Bone marrow (tissue), 2 donors: ENCODE measurements at regions not wholly inside any gene's neighbourhood (a gene's known extent, or its start where the extent isn't known, plus 50 kb on each side); places are given as distances from the start of the nearest gene placed in this dataset.

Experiments used
- DNase-seq, 2 donors: peaks; one replicate each; lab custom pipeline; 2025; lab: John Stamatoyannopoulos, UW

DNA sequence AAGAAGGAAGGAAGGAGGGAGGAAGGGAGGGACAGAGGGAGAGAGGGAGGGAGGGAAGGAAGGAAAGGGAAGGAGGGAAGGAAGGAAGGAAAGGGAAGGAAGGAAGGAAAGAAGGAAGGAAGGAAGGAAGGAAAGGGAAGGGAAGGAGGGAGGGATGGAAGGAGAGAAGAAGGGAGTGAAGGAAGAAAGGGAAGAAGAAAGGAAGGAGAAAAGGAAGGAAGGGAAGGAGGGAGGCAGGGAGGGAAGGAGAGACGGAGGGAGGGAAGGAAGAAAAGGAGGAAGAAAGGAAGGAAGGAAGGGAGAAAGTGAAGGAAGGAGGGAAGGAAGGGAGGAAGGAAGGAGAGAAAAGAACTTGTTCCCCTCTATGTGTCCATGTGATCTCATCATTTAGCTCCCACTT is 465.0 kb downstream of the KCTD8 start:
- no peak for DNase-seq

DNA sequence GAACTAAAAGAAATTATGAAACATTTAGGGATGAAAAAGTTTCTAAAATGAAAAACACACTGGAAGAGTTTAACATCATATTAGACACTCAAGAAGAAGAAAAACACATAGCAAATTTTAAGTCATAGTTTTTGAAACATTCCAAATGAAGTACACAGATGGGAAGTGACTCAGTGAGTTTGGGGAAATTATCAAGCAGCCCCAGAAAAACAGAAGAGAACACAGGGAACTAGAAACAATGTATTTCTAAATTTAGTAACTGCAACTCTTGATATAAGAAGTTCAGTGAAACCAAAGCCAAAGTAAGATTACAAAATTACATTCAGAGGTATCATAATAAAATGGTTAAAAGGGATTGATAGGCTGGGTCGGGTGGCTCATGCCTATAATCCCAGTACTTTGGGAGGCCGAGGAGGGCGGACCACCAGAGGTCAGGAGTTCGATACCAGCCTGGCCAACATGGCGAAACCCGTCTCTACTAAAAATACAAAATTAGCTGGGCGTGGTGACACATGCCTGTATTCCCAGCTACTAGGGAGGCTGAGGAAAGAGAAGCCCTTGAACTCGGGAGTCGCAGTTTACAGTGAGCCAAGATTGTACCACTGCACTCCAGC is 461.2 kb downstream of the KCTD8 start:
- DNase-seq: no peak

DNA sequence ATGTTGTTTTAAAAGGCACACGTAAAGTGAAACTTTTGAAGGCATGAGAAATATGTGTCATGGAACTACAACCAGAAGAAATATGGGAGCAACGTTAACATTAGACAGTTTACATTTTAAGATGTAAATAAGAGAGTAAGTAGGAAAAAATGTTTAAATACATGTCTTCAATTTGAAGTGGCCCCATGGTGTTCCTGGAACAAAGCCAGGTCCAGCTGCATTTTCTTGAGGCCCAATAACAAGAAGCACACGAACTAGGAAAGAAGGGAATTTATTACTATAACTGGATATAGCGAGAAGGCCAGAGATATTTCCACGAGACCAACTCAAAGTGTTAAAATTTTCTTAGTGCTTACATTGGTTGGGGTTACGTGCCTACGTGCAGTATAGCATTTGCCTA is 458.1 kb downstream of the KCTD8 start:
- no peak for DNase-seq

DNA sequence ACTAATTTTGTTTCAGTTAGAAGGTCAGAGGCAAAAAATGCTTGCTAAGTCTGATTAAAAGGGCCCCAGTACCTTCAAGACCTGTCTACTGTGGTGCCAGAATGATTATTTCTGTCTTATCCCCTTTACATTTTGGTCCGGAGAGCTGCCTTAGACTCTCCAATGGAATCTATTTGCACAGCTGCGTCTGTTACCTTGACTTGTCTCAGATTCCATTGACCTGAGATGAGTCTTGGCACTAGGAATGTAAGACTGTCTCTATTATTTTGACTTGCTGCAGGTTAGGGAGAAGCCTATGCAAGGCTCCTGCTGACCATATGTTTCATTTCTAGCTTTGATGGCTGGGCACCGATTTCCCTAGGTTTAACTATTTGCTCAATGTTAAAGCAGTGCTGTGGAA is 457.6 kb downstream of the KCTD8 start:
- DNase-seq: no peak

DNA sequence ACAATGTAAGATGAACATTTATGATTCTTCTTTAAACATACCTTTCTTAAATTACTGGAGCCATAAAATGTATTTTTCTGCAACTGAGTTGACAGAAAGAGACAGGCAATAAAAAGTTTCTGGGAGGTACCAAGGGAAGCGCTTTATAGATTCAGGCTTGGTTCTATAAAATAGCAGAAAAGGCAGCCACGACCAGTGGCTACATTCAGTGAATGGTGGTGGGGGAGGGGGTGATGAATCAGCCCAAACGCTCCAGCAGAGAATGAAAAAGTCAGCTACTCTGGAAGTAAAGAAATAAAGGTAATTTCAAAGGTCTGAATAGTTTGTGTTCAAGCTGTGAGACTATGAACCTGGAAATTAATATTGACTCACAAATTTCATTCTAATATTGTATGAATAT is 456.1 kb downstream of the KCTD8 start:
- DNase-seq: no peak

DNA sequence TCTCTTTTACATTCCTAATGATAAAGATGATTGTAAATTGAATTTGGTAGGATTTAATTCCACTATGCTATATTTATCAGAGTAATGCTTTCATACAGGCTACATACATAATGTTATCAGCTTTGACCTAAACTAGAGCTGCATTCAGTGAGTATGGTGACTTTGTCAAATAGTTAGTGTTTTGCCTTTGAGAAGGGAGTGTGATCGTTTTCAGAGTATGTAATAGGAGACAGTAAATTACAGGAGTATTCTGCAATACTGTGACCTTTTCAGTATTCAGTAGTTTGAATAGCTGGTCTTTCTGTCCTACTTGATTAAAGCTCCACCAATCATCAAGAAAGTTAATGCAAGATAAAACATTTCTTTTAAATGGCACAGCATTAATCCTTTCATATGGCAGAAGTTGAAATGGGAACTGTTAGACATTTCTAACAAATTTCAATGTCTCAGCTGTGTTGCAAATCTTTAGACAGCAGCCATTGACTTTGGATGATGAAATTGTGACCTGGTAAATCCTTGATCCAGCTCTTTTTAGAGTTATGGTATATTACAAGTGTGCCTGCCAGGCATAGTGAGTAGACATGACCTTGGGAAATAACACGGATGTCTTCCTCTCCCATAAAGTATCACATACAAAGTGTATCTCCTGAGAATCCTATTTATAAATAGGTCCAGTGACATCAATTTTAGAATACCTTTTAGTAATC is 455.3 kb downstream of the KCTD8 start:
- no peak for DNase-seq

DNA sequence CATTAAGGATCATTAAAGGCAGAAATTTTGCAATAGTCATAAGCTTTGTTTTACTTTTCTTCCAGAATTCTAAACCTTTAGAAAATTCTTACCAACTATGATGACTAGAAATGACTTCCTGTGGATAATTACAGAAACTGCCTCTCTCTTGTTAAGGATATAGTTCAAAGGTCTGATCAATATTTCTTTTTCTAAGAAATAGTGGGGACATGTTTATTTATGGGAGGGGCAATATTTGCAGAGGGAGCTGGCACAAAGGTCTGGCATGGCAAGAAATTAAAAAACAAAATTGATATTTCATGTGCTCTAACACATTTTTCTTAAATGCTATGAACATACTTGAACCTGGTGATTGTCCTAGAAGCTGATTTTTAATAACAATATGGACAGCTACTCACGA is 448.9 kb downstream of the KCTD8 start:
- no peak for DNase-seq

DNA sequence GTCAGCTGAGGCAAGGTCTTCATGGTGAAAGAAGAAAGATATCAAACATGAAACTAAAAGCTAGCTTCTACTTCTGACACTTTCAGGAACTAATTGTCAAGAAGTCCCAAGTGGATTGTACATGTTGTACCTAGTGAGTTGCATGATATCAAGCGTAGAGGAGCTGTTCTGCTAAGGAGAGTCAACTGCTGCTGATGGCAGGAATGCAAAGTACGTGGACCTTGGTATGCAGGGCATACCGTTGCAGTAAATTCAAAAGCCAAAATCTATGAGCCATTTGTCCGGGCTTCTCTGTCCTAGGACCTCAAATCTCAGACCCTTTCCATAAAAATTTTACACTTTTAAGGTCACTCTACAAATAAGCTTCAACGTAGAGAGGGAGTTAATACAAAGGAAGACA is 446.2 kb downstream of the KCTD8 start:
- DNase-seq: no peak

DNA sequence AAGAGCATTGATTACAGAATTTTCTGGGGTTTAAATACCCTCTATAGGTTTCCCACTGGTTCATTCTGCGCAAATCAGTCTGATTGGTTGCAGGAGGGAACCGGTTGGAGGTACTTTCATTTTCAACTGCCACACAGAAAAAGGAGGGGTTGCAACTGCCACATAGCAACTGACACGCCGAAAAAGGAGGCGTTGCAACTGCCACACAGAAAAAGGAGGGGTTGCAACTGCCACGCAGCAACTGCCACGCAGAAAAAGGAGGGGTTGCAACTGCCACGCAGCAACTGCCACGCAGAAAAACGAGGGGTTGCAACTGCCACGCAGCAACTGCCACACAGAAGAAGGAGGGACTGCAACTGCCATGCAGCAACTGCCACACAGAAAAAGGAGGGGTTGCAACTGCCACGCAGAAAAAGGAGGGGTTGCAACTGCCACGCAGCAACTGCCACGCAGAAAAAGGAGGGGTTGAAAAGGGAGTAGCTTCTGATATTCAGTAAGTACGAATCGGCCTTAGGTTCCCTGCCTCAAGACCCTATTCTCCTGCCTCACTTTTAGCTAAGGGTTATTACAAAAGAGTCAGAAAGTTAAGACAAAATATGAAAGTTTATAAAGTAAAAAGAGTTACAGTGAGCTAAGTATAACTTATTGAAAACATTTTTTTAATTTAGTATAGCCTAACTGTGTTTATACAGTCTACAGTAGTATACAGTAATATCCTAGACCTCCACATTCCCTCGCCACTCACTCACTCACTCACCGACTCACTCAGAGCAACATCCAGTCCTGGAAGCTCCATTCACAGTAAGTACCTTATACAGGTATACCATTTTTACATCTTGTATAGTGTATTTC is 431.8 kb downstream of the KCTD8 start:
- no peak for DNase-seq

DNA sequence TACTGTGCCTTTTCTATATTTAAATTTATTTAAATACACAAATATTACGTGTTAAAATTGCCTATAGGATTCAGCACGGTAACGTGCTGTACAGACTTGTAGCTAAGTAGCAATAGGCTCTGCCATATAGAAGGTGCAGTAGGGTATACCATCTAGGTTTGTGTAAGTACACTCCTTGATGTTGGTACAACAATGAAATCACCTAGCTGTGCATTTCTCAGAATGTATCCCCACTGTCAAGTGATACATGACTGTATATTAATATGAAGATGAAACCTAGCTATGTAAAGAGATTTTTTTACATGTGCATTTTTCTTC is 431.2 kb downstream of the KCTD8 start:
- DNase-seq: no peak

DNA sequence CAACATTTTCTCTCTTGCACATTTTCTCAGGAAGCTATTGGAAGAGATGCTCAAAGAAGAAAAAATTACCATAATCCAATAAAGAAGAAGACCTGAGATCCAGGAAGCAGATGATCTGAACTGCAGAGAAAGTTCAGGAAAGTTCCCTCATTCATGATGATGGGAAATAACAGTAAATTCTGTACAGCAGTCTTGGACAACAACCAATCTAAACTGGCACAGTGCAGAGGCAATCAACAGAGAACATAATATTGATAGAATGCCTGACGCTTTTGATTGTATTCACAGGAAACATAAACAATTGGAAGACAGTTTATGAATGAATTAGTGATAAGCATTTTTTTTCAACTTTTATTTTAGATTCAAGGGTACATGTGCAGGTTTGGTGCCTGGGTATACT is 428.9 kb downstream of the KCTD8 start:
- DNase-seq: no peak

DNA sequence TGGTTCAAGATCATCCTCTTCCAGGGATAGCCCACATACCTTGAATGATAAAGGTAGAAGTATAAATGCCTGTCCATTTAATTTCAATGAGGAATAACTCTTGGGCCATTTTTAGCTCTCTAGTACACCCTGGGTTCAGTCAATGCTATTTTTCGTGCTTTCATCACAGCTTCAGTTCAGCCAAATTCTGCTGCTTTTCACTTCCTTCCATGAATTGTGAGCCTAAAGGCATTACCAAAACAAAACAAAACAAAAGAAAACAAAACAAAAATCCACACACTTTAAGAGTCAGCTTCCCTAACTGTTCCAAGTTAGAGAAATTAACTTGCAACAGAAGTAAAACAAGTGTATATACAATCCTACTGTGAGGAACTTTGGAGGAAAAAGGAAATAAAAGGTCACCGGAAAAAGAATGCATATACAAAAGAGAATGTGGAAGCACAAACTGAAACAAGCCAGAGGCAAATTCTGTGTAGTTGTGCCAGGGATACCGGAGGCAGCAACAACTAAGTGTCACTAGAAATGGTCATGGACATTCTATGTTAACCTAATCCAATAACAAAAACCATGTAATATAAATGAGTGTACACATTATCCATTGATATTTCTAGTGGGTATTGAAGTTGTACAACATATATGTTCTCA is 423.1 kb downstream of the KCTD8 start:
- no peak for DNase-seq

DNA sequence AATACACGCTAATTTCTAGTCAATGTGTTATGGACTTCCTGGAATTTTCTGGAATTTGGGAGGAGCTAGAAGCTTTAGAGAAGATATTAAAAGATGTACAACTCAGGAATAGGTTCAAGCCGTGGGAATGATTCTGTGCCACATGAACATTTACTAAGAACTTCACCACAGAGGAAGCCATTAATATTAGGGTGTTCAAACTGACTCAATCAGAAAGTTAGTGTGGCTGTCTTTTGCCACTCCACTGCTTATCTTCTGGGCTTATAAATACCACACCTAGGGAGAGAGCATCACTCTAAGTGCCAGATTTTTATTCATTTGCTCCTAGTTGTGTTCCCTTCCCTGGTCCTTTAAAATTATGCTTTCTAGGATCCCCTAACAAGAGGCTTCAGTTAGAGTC is 409.8 kb downstream of the KCTD8 start:
- no peak for DNase-seq

DNA sequence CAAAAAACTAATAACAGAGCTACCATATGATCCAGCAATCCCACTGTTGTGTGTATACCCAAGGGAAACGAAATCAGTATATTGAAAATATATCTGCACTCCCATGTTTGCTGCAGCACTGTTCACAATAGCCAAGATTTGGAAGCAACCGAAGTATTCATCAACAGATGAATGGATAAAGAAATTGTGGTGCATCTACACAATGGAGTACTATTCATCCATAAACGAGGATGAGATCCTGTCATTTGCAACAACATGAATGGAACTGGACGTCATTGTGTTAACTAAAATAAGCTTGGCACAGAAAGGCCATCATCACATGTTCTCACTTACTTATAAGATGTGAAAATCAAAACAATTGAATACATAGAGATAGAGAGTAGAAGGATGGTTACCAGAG is 402.1 kb downstream of the KCTD8 start:
- no peak for DNase-seq

DNA sequence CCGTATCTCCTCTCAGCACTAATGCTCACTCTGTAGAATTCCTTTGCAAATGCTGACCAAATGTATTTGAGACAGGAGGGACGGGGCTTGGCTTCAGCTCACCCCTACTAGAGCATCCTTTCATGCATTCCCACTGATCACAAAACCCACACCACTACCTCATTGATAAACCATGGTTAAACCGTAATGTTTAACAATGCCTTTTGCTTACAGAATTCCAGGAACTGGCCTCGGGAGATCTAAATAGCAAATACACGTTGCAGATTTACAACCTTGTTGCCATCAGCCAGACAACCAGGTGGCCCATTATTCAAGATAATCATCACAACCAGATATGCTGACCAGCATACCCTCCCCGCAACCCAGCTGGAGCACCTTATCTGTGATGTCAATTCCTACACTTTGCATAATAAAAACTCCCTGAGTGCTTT is 391.9 kb downstream of the KCTD8 start:
- no peak for DNase-seq

DNA sequence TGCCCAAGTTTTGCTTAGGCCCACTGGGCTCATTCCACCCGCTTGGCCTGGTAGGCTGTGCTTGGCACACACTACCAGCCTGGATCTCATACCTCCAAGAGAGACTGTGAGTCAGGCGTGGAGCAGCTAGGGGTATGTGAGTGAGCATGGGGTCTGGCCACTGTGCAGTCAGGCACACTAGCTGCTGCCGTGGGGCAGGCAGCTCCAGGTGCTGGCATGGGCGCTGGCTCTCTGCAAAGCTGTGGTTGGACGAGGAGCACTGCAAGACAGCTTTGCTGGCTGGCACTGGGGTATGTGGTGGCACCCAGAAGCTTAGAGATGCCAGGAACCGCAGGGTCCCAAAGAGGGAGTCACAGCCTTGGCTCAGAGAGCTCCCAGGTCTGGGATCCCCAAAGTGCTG is 377.8 kb downstream of the KCTD8 start:
- DNase-seq: no peak

DNA sequence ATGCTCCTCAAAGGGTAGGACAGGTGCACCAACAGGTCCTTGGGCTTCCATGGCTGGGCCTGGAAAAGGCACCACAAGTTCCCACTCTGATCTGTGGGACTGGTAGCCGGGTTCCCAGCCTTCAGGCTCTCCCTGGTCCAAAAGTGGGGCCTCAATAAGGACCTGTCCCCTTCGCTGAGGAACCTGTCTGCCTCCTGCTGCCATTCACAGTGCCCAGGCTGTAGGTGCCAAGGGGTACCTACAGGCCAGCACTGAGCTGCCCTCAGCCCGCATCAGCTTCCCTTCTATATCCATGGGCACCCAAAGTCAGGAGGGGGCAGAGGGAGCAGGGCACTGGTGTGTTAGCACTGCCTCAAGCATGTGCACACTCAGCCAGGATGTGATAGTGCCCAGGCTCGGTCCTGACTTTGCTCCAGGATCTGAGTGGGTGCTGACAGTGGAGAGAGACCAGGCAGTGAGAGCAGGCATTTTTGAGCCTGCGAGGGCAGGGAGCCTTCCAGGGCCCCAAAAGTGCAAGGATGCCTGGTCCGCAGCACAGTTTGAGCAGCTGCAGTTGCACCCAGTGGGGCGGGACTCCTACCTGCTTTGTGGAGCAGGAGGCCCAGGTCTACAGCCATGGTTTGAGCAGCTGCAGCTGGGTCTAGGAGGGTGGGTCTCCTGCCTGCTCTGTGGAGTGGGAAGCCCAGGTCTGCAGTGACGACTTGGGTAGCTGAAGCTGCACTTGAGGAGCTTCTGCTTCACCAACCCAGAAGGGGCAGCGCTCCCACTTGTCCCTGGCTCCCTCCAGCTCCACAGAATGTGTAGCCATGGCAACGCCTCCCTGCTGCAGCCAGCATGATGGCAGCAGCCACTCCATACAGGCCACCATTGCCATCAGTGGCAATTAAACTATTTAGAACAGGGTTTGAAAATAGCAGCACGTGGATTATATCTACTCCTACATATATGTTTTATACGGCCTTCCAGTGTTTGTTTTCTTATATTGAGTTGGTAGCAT is 376.4 kb downstream of the KCTD8 start:
- no peak for DNase-seq

DNA sequence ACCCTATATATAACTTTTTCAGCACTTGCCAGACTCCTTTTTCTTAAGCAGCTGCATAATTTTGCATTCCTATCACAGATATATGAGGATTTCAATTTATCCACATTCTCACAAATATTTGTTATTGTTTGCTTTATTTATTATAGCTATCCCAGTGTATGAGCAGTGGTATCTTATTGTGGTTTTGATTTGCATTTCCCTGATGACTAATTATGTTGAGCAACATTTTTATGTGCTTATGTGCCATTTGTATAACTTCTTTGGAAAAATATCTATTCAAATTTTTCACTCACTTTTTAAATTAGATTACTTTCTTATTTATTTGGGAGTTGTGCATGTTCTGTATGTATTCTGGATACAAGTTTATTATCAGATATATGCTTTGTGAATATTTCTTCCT is 361.9 kb downstream of the KCTD8 start:
- DNase-seq: no peak

DNA sequence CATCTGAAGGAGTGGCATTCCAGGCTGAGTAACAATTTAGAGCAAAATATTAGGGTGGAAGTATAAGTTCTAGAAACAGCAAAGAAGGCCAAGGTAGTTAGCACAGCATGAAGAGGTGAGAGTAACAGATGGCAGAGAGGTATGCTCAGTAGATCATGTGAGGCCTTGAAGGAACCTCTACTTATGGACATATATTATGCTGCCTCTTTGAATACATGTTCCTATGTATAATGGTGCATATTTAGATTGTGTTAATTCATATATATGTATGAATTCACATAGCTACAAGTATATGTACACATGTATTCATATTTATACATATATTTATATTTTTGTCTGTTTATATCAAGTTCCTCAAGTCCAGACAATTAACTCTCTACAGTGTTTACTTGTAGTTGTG is 355.2 kb downstream of the KCTD8 start:
- no peak for DNase-seq

DNA sequence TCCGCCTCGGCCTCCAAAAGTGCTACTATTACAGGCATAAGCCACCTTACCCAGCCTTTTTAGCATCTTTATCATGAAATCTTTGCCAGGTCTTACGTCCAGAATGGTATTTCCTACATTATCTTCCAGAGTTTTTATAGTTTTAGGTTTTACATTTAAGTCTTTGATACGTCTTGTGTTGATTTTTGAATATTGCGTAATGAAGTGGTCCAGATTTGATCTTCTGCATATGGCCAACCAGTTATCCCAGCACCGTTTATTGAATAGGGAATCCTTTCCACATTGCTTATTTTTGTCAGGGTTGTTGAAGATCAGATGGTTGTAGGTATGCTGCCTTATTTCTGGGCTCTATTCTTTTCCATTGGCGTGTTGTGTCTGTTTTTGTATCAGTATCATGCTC is 349.6 kb downstream of the KCTD8 start:
- no peak for DNase-seq

DNA sequence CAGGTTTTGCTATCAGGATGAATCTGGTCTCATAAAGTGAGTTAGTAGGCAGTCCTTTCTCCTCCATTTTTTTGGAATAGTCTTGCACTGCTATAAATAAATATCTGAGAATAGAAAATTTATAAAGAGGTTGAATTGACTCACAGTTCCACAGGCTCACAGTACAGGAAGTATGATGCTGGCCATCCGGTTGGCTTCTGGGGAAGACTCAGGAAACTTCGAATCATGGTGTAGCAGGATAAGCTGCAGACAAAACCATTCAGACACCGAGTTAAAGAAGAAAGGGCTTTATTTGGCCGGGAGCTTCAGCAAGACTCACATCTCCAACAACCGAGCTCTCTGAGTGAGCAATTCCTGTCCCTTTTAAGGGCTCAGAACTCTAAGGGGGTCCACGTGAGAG is 348.2 kb downstream of the KCTD8 start:
- DNase-seq: no peak
